ENCODE measurements at regions not wholly inside any gene's neighbourhood (a gene's known extent, or its start where the extent isn't known, plus 50 kb on each side); places are given as distances from the start of the nearest gene placed in this dataset.

- H3K27ac ChIP-seq, result no peak overlapping the region
- WGBS, result 64% methylated on average over 3 of the region's 3 CpGs
Measured at GRCh38 chr11:116557282-116557681, 215.5 kb downstream of the BUD13 start.

GRCh38 chr11:116556483-116556882, 216.3 kb downstream of the BUD13 start:
- H3K36me3 ChIP-seq, result no peaks in the 10 kb centered on the region
- no peaks in the 10 kb centered on the region for H3K9me3 ChIP-seq
- no peak for DNase-seq (ENCODE audit: low spot score in 2 of 2)
- peaks cover 8% of the 10 kb centered on the region for H3K27me3 ChIP-seq
- no peak overlapping the region for H3K4me3 ChIP-seq
- WGBS, result 81% methylated on average over 2 of the region's 2 CpGs
- H3K27ac ChIP-seq, result no peak overlapping the region
- no peaks in the 10 kb centered on the region for H3K4me1 ChIP-seq
- TF ChIP-seq EP300 (IDR thresholded peaks at IDR 0.05) (no peak), POLR2AphosphoS5 (IDR thresholded peaks at IDR 0.05) (no peak), CTCF (IDR thresholded peaks at IDR 0.05) (no peak), POLR2A (IDR thresholded peaks at IDR 0.05) (no peak)

More at GRCh38 chr11:116557282-116557681, 215.5 kb downstream of the BUD13 start:
- Histone ChIP-seq H3K36me3 (no peaks in the 10 kb centered on the region), H3K4me3 (no peak overlapping the region), H3K9me3 (no peaks in the 10 kb centered on the region), H3K4me1 (no peaks in the 10 kb centered on the region), H3K27me3 (peaks cover 5% of the 10 kb centered on the region)
- TF ChIP-seq POLR2A (IDR thresholded peaks at IDR 0.05) (no peak), POLR2AphosphoS5 (IDR thresholded peaks at IDR 0.05) (no peak), CTCF (IDR thresholded peaks at IDR 0.05) (no peak), EP300 (IDR thresholded peaks at IDR 0.05) (no peak)
- DNase-seq (ENCODE audit: low spot score in 2 of 2), result no peak

DNA sequence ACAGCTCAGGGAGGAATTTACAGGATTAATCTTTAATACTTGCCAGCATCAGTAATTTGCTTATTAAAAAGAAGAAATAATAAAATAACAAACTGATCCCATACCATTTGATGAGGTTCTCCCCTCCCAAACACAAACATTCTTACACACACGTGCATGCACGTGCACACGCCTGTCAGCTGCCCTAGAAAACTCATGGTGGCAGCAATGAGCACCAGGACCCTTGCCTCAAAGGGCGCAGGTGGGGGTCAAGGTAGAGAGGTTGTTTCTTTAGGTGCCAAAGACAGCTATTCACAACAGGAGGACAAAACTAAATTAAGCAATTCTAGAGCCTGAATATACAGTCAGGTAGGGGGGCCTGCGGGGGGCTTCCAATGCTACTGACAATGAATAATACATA, 219.3 kb downstream of the BUD13 start:
- H3K9me3 ChIP-seq, result no peaks in the 10 kb centered on the region
- H3K27me3 ChIP-seq, result peaks cover 5% of the 10 kb centered on the region
- H3K4me3 ChIP-seq, result no peak overlapping the region
- no peak overlapping the region for H3K27ac ChIP-seq
- no peaks in the 10 kb centered on the region for H3K36me3 ChIP-seq
- no peaks in the 10 kb centered on the region for H3K4me1 ChIP-seq
- TF ChIP-seq POLR2AphosphoS5 (IDR thresholded peaks at IDR 0.05) (no peak), EP300 (IDR thresholded peaks at IDR 0.05) (no peak), CTCF (IDR thresholded peaks at IDR 0.05) (no peak), POLR2A (IDR thresholded peaks at IDR 0.05) (no peak)
- WGBS, result 73% methylated on average over 5 of the region's 5 CpGs
- no peak for DNase-seq (ENCODE audit: low spot score in 2 of 2)

GRCh38 chr11:116551576-116551975, 221.2 kb downstream of the BUD13 start:
- TF ChIP-seq POLR2AphosphoS5 (IDR thresholded peaks at IDR 0.05), result no peak
- no peak for TF ChIP-seq EP300 (IDR thresholded peaks at IDR 0.05)
- TF ChIP-seq CTCF (IDR thresholded peaks at IDR 0.05), result no peak
- no peak for TF ChIP-seq POLR2A (IDR thresholded peaks at IDR 0.05)
- H3K9me3 ChIP-seq, result no peaks in the 10 kb centered on the region
- no peak overlapping the region for H3K4me3 ChIP-seq
- DNase-seq (ENCODE audit: low spot score in 2 of 2), result no peak
- WGBS, result 93% methylated on average over 4 of the region's 4 CpGs
- H3K27me3 ChIP-seq, result peaks cover 5% of the 10 kb centered on the region
- H3K4me1 ChIP-seq, result no peaks in the 10 kb centered on the region
- no peak overlapping the region for H3K27ac ChIP-seq
- H3K36me3 ChIP-seq, result no peaks in the 10 kb centered on the region

GRCh38 chr11:116548256-116548655, 224.5 kb downstream of the BUD13 start:
- Histone ChIP-seq H3K27ac (no peak overlapping the region), H3K4me3 (no peak overlapping the region), H3K4me1 (no peaks in the 10 kb centered on the region), H3K9me3 (no peaks in the 10 kb centered on the region), H3K27me3 (peaks cover 5% of the 10 kb centered on the region), H3K36me3 (no peaks in the 10 kb centered on the region)
- 92% methylated on average over 7 of the region's 7 CpGs for WGBS
- no peak for DNase-seq (ENCODE audit: low spot score in 2 of 2)
- TF ChIP-seq CTCF (IDR thresholded peaks at IDR 0.05) (no peak), POLR2AphosphoS5 (IDR thresholded peaks at IDR 0.05) (no peak), EP300 (IDR thresholded peaks at IDR 0.05) (no peak), POLR2A (IDR thresholded peaks at IDR 0.05) (no peak)

Measured in suprapubic skin (tissue), 4 donors.